WTC11 (cell line): ENCODE measurements at regions not wholly inside any gene's neighbourhood (a gene's known extent, or its start where the extent isn't known, plus 50 kb on each side); places are given as distances from the start of the nearest gene placed in this dataset.

ENCODE experiments used
- ATAC-seq: fragments of 200-7000 bp; cut with Tn5 transposase; 2 replicates; pipeline ENCODE4 v1.10.0; 2021; ENCODE audit warnings: mild to moderate bottlenecking, moderate library complexity
- CTCF ChIA-PET: fragments of 300-600 bp; sonication (Branson Sonifier 250); formaldehyde crosslinking; loops from one replicate; lab custom pipeline; 2021; ENCODE audit warnings: antibody characterized with exemption; lab: Charles Lee
- POLR2A ChIA-PET: fragments of 350-600 bp; sonication (Branson Sonifier 250); formaldehyde crosslinking; loops from one replicate; lab custom pipeline; 2021; ENCODE audit warnings: antibody characterized with exemption; lab: Charles Lee
- DNase-seq: peaks from one replicate; pipeline ENCODE4 v3.0.0; 2021; ENCODE audit warnings: low spot score
- H3K27ac Mint-ChIP-seq: 2 replicates; pipeline ENCODE4 v1.8.0; 2021; ENCODE audit warnings: mixed read lengths
- H3K27me3 Mint-ChIP-seq: 2 replicates; pipeline ENCODE4 v1.8.0; 2021; ENCODE audit warnings: low read depth, mild to moderate bottlenecking, moderate library complexity, mixed read lengths
- H3K36me3 Mint-ChIP-seq: 2 replicates; pipeline ENCODE4 v1.8.0; 2021; ENCODE audit warnings: mixed read lengths
- H3K4me1 Mint-ChIP-seq: 2 replicates; pipeline ENCODE4 v1.8.0; 2022; ENCODE audit warnings: mixed read lengths
- H3K4me3 Mint-ChIP-seq: 2 replicates; pipeline ENCODE4 v1.8.0; 2021; ENCODE audit warnings: mild to moderate bottlenecking, moderate library complexity, mixed read lengths
- H3K9me3 Mint-ChIP-seq: 2 replicates; pipeline ENCODE4 v1.8.0; 2021; ENCODE audit warnings: mixed read lengths
- AFF4 ChIP-seq: sonication (generic); formaldehyde crosslinking; IDR thresholded peaks from 2 replicates; pipeline ENCODE4 v1.8.1; 2023; ENCODE audit warnings: mild to moderate bottlenecking, missing genetic modification reagents, borderline replicate concordance
- AR ChIP-seq: fragments of 250-450 bp; sonication (Bioruptor Pico); IDR thresholded peaks from 2 replicates; pipeline ENCODE4 v1.9.0; 2021; ENCODE audit warnings: mild to moderate bottlenecking
- ATF3 ChIP-seq: sonication (generic); formaldehyde crosslinking; conservative IDR thresholded peaks from 2 replicates; pipeline ENCODE4 v1.8.1; 2022; ENCODE audit warnings: mild to moderate bottlenecking, missing genetic modification reagents
- ATF6 ChIP-seq: sonication (generic); formaldehyde crosslinking; IDR thresholded peaks from 2 replicates; pipeline ENCODE4 v1.8.1; 2023; ENCODE audit warnings: mild to moderate bottlenecking, missing genetic modification reagents
- E2F5 ChIP-seq: sonication (generic); formaldehyde crosslinking; IDR thresholded peaks from 2 replicates; pipeline ENCODE4 v1.8.1; 2022; ENCODE audit warnings: mild to moderate bottlenecking, moderate library complexity, missing genetic modification reagents
- FOXP4 ChIP-seq: sonication (generic); formaldehyde crosslinking; IDR thresholded peaks from 2 replicates; pipeline ENCODE4 v1.8.0; 2022; ENCODE audit warnings: mild to moderate bottlenecking, missing genetic modification reagents
- GTF2I ChIP-seq: fragments of 250-450 bp; sonication (Bioruptor Pico); conservative IDR thresholded peaks from 2 replicates; pipeline ENCODE4 v1.4.0; 2021; ENCODE audit warnings: mild to moderate bottlenecking
- IRF1 ChIP-seq: sonication (generic); formaldehyde crosslinking; IDR thresholded peaks from 2 replicates; pipeline ENCODE4 v1.8.0; 2023; ENCODE audit warnings: missing genetic modification reagents
- KAT7 ChIP-seq: sonication (generic); formaldehyde crosslinking; IDR thresholded peaks from 2 replicates; pipeline ENCODE4 v1.8.1; 2023; ENCODE audit warnings: missing genetic modification reagents, mild to moderate bottlenecking, borderline replicate concordance
- NFE2L1 ChIP-seq: sonication (generic); formaldehyde crosslinking; IDR thresholded peaks from 2 replicates; pipeline ENCODE4 v1.8.1; 2023; ENCODE audit warnings: missing genetic modification reagents
- NR2C2 ChIP-seq: sonication (generic); formaldehyde crosslinking; IDR thresholded peaks from 2 replicates; pipeline ENCODE4 v1.8.0; 2022; ENCODE audit warnings: mild to moderate bottlenecking, missing genetic modification reagents
- NR3C1 ChIP-seq: sonication (generic); formaldehyde crosslinking; conservative IDR thresholded peaks from 2 replicates; pipeline ENCODE4 v1.8.1; 2023; ENCODE audit warnings: low read depth, mild to moderate bottlenecking, missing genetic modification reagents
- PRDM15 ChIP-seq: sonication (generic); formaldehyde crosslinking; IDR thresholded peaks from 2 replicates; pipeline ENCODE4 v1.8.0; 2022; ENCODE audit warnings: missing genetic modification reagents
- RORB ChIP-seq: fragments of 250-450 bp; sonication (Bioruptor Pico); IDR thresholded peaks from 2 replicates; pipeline ENCODE4 v1.9.0; 2021; ENCODE audit warnings: mild to moderate bottlenecking
- TP53 ChIP-seq: sonication (generic); formaldehyde crosslinking; IDR thresholded peaks from 2 replicates; pipeline ENCODE4 v1.8.1; 2023; ENCODE audit warnings: mild to moderate bottlenecking, missing genetic modification reagents
- ZNF138 ChIP-seq: sonication (generic); formaldehyde crosslinking; conservative IDR thresholded peaks from 2 replicates; pipeline ENCODE4 v1.8.1; 2022; ENCODE audit warnings: mild to moderate bottlenecking, moderate library complexity, missing genetic modification reagents
- ZNF671 ChIP-seq: fragments of 250-450 bp; sonication (Bioruptor Pico); IDR thresholded peaks from 2 replicates; pipeline ENCODE4 v1.8.0; 2021; ENCODE audit warnings: mild to moderate bottlenecking

- H3K27me3 Mint-ChIP-seq = no peaks in the 10 kb centered on the region
- no peak overlapping the region for H3K4me3 Mint-ChIP-seq
- TF ChIP-seq GTF2I (CRISPR knock-in tag) (no peak), AFF4 (no peak), TP53 (CRISPR knock-in tag) (no peak), ATF3 (CRISPR knock-in tag) (no peak), RORB (CRISPR knock-in tag) (no peak), ZNF138 (CRISPR knock-in tag) (no peak), NR2C2 (CRISPR knock-in tag) (no peak), ATF6 (CRISPR knock-in tag) (no peak), FOXP4 (CRISPR knock-in tag) (no peak), KAT7 (CRISPR knock-in tag) (no peak), NFE2L1 (CRISPR knock-in tag) (no peak), NR3C1 (CRISPR knock-in tag) (no peak), E2F5 (CRISPR knock-in tag) (no peak), IRF1 (no peak), AR (no peak), ZNF671 (no peak), PRDM15 (CRISPR knock-in tag) (no peak)
- H3K9me3 Mint-ChIP-seq = no peaks in the 10 kb centered on the region
- no peak overlapping the region for H3K27ac Mint-ChIP-seq
- POLR2A ChIA-PET = no interaction called here
- CTCF ChIA-PET = no interaction called here
- no peaks in the 10 kb centered on the region for H3K36me3 Mint-ChIP-seq
- ATAC-seq (no peak), DNase-seq (no peak)
- H3K4me1 Mint-ChIP-seq = peaks cover 25% of the 10 kb centered on the region
Measured at GRCh38 chr2:145690183-145690778, 1170.4 kb upstream of the ZEB2 start.
